OCI-LY7 (cell line): ENCODE measurements at regions not wholly inside any gene's neighbourhood (a gene's known extent, or its start where the extent isn't known, plus 50 kb on each side); places are given as distances from the start of the nearest gene placed in this dataset.

Source experiments
- BruUV-seq: library from RNA; stranded (reverse); fragments of 400-500 nt; replicated peaks from 2 replicates; lab custom pipeline; 2021; lab: Mats Ljungman, UMichigan
- CTCF ChIA-PET: fragments of 300-600 bp; sonication (Branson Sonifier 250); formaldehyde crosslinking; loops from one replicate; lab custom pipeline; 2022; ENCODE audit warnings: antibody characterized with exemption; ENCODE audit not compliant: unreplicated experiment; lab: Charles Lee
- POLR2A ChIA-PET: fragments of 300-600 bp; sonication (Branson Sonifier 250); formaldehyde crosslinking; loops from one replicate; lab custom pipeline; 2022; ENCODE audit warnings: antibody characterized with exemption; lab: Charles Lee
- DNase-seq: peaks from one replicate; pipeline ENCODE4 v3.0.0-alpha.2; 2015; ENCODE audit warnings: low spot score
- H2AFZ ChIP-seq: fragments of 200-600 bp; sonication (generic), shearing (Covaris generic); 2 replicates; pipeline ENCODE4 v1.6.1; 2014; ENCODE audit warnings: mild to moderate bottlenecking, antibody characterized with exemption, low read length, moderate library complexity
- H3K27ac ChIP-seq: fragments of 200-600 bp; sonication (generic); 2 replicates; pipeline ENCODE4 v1.5.1; 2014; ENCODE audit warnings: mixed run types, low read depth, mild to moderate bottlenecking, moderate library complexity, low read length, inconsistent platforms; ENCODE audit not compliant: poor library complexity, severe bottlenecking
- H3K36me3 ChIP-seq: fragments of 200-600 bp; sonication (generic); 2 replicates; pipeline ENCODE4 v1.6.1; 2014; ENCODE audit warnings: mild to moderate bottlenecking, antibody characterized with exemption, low read length, moderate library complexity, mixed read lengths; ENCODE audit not compliant: insufficient read depth
- H3K4me1 ChIP-seq: fragments of 200-600 bp; sonication (generic); 2 replicates; pipeline ENCODE4 v1.5.1; 2014; ENCODE audit warnings: mild to moderate bottlenecking, low read length; ENCODE audit not compliant: insufficient read depth, poor library complexity, severe bottlenecking
- H3K4me2 ChIP-seq: fragments of 200-600 bp; sonication (generic); 2 replicates; pipeline ENCODE4 v1.6.1; 2014; ENCODE audit warnings: mild to moderate bottlenecking, low read length
- H3K4me3 ChIP-seq: fragments of 200-600 bp; sonication (generic); 2 replicates; pipeline ENCODE4 v1.5.1; 2014; ENCODE audit warnings: mild to moderate bottlenecking, low read depth, low read length; ENCODE audit not compliant: poor library complexity, severe bottlenecking
- H3K79me2 ChIP-seq: fragments of 200-600 bp; sonication (generic); 2 replicates; pipeline ENCODE4 v1.6.1; 2016; ENCODE audit warnings: low read depth, mild to moderate bottlenecking, low read length, moderate library complexity, mixed read lengths; ENCODE audit not compliant: insufficient read depth
- H3K9me2 ChIP-seq: fragments of 200-600 bp; sonication (generic); 2 replicates; pipeline ENCODE4 v1.6.1; 2016; ENCODE audit warnings: mild to moderate bottlenecking, low read length, mixed read lengths; ENCODE audit not compliant: insufficient read depth
- H3K9me3 ChIP-seq: fragments of 200-600 bp; sonication (generic); 2 replicates; pipeline ENCODE4 v1.6.1; 2014; ENCODE audit warnings: mild to moderate bottlenecking, mixed run types, low read length, mixed read lengths
- H4K20me1 ChIP-seq: fragments of 200-600 bp; sonication (generic); 2 replicates; pipeline ENCODE4 v1.6.1; 2014; ENCODE audit warnings: mild to moderate bottlenecking, antibody characterized with exemption, low read length, moderate library complexity, mixed read lengths; ENCODE audit not compliant: insufficient read depth
- EZH2phosphoT487 ChIP-seq: fragments of 200-600 bp; sonication (generic); IDR thresholded peaks from 2 replicates; pipeline ENCODE4 v1.6.1; 2018; ENCODE audit warnings: low read depth, borderline replicate concordance, mild to moderate bottlenecking, mixed run types, antibody characterized with exemption, low read length, moderate library complexity, mixed read lengths
- intact Hi-C: fragments of 100-400 bp; cut with micrococcal nuclease; formaldehyde crosslinking; loops from one replicate; pipeline ENCODE4 v1.10.0; 2022; ENCODE audit not compliant: unreplicated experiment
- TF ChIP-seq, protein P1 (sequence below): fragments of 200-600 bp; sonication (generic); conservative IDR thresholded peaks from 2 replicates; pipeline ENCODE4 v1.5.1; 2014; ENCODE audit warnings: mild to moderate bottlenecking, antibody characterized with exemption, low read length, moderate library complexity, mixed read lengths

DNA sequence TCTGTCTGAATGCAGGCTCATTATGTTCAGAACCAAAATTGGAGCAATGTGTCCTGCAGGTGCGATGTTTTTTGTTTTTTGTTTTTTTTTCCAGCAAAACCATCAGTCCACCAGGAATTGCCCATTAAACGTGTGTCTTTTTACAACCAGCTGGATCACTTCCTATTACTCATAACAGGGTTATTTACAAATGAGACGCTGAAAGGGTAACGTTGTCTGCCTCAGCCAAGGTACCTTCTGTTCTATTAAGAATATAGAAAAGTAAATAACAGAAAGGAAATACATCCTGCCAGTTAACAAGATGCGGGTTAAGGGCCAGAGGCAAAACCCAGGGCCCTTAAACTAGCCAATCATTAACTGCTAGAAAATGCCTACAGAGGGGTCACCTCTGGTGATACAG is 590.4 kb downstream of the TBC1D4 start:
- Histone ChIP-seq H2AFZ (no peak overlapping the region), H3K79me2 (no peaks in the 10 kb centered on the region), H3K27ac (no peak overlapping the region), H3K4me2 (no peak overlapping the region), H3K9me3 (no peaks in the 10 kb centered on the region), H4K20me1 (no peaks in the 10 kb centered on the region), H3K4me3 (no peak overlapping the region), H3K36me3 (no peaks in the 10 kb centered on the region), H3K4me1 (no peaks in the 10 kb centered on the region), H3K9me2 (no peaks in the 10 kb centered on the region)
- CTCF ChIA-PET = no interaction called here
- no peak for DNase-seq
- POLR2A ChIA-PET = interaction anchor here (0.7 kb wide), 1 partner anchor 50 kb away, joined by 3 read pairs; no protein-coding TSS in a partner anchor
- no peak for TF ChIP-seq EZH2phosphoT487
- intact Hi-C loops = no loop called here
- BruUV-seq = no TSS peak

DNA sequence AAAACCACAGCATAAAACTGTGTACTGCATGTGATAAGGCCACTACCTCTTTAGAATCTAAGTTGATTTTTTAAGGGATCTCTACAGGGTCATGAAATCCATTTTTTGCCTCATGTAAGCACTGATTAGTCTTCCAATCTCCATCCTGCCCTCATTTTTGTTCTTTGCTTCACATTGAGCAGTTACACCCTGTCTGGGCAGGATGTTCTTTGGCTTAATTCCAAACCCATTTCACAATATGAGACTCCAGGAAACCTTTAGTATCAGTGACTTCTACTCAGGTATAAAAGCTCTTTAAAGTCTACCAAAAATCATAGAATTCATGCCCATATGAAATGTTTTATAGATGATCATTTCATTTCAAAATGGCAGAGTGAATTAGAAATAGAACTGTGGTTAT is 592.6 kb downstream of the TBC1D4 start:
- TF ChIP-seq, protein P1, sequence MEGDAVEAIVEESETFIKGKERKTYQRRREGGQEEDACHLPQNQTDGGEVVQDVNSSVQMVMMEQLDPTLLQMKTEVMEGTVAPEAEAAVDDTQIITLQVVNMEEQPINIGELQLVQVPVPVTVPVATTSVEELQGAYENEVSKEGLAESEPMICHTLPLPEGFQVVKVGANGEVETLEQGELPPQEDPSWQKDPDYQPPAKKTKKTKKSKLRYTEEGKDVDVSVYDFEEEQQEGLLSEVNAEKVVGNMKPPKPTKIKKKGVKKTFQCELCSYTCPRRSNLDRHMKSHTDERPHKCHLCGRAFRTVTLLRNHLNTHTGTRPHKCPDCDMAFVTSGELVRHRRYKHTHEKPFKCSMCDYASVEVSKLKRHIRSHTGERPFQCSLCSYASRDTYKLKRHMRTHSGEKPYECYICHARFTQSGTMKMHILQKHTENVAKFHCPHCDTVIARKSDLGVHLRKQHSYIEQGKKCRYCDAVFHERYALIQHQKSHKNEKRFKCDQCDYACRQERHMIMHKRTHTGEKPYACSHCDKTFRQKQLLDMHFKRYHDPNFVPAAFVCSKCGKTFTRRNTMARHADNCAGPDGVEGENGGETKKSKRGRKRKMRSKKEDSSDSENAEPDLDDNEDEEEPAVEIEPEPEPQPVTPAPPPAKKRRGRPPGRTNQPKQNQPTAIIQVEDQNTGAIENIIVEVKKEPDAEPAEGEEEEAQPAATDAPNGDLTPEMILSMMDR = no peak
- no peak for TF ChIP-seq EZH2phosphoT487
- Histone ChIP-seq H3K36me3 (no peaks in the 10 kb centered on the region), H3K9me2 (no peaks in the 10 kb centered on the region), H3K27ac (no peak overlapping the region), H2AFZ (no peak overlapping the region), H4K20me1 (no peaks in the 10 kb centered on the region), H3K79me2 (no peaks in the 10 kb centered on the region), H3K9me3 (no peaks in the 10 kb centered on the region), H3K4me2 (no peak overlapping the region), H3K4me1 (no peaks in the 10 kb centered on the region), H3K4me3 (no peak overlapping the region)
- BruUV-seq = no TSS peak
- DNase-seq = no peak
- intact Hi-C loops = no loop called here
- POLR2A ChIA-PET = no interaction called here
- CTCF ChIA-PET = no interaction called here

DNA sequence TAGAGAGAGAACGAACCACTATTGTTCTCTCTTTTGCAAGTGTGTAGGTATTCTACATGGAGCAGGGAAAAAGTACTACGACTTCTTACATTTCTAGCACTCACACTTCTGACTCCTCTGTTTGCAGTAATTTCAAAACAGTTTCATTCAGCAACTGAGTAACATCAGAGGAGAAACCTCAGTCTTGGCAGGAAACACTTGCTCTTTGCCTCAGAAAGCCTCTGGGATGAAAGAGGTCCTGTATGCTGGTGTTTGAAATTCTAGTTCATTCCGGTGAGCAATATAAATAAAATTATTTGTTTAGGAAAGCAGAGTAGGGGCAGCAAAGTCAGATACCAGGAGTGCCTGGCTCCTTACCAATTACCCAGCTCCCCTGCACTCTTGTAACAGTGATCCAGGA is 595.5 kb downstream of the TBC1D4 start:
- H3K36me3 ChIP-seq = no peaks in the 10 kb centered on the region
- no peaks in the 10 kb centered on the region for H4K20me1 ChIP-seq
- H3K9me3 ChIP-seq = no peaks in the 10 kb centered on the region
- H3K9me2 ChIP-seq = no peaks in the 10 kb centered on the region
- ChIA-PET CTCF (no interaction called here), POLR2A (no interaction called here)
- no peak overlapping the region for H3K4me2 ChIP-seq
- TF ChIP-seq, protein P1 = no peak
- no peak for TF ChIP-seq EZH2phosphoT487
- no peaks in the 10 kb centered on the region for H3K4me1 ChIP-seq
- intact Hi-C loops = no loop called here
- DNase-seq = no peak
- no peak overlapping the region for H3K27ac ChIP-seq
- no TSS peak for BruUV-seq
- no peak overlapping the region for H3K4me3 ChIP-seq
- H2AFZ ChIP-seq = no peak overlapping the region
- H3K79me2 ChIP-seq = no peaks in the 10 kb centered on the region
